ENCODE measurements at regions not wholly inside any gene's neighbourhood (a gene's known extent, or its start where the extent isn't known, plus 50 kb on each side); places are given as distances from the start of the nearest gene placed in this dataset.
"Not testable (repeated sequence)": the region's sequence is repeated elsewhere in the genome, so short reads cannot be mapped to it uniquely, and the experiment has no call there.

DNA sequence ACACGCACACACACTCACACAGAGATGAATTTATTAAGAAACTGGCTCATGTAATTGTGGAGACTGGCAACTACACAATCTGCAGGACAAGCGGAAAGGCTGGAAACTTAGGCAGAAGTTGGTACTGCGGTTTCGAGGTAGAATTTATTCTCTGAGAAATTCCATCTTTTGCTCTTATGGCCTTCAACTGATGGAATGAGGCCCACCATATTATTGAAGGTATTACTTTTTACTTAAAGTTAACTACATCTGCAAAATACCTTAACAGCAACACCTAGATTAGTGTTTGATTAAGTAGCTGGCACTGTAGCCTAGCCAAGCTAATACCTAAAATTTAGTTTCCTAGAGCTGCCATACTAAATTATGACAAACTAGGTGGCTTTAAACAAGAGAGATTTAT lies 384.0 kb upstream of the UBE2E3 start:
- Histone ChIP-seq H3K9ac (ENCODE audit: low read depth, low read length, poor library complexity) (no peak overlapping the region), H2BK15ac (ENCODE audit: low read length) (no peak overlapping the region), H3K79me1 (ENCODE audit: low read depth, low read length) (no peaks in the 10 kb centered on the region), H3K4ac (ENCODE audit: low read length) (no peak overlapping the region), H3K4me1 (ENCODE audit: control insufficient read depth in 2 of 2, insufficient read depth in 1 of 2, low read depth in 1 of 2, low read length in 2 of 2) (no peaks in the 10 kb centered on the region), H2BK12ac (ENCODE audit: low read length) (no peak overlapping the region), H2AFZ (ENCODE audit: low read length) (no peak overlapping the region), H3K9me3 (replicated peaks in 1 of 2; ENCODE audit: control insufficient read depth in 2 of 2, insufficient read depth in 1 of 2, low read depth in 1 of 2, low read length in 2 of 2) (no peaks in the 10 kb centered on the region), H2AK5ac (ENCODE audit: low read depth, low read length) (no peak overlapping the region), H4K8ac (ENCODE audit: low read depth, low read length) (no peak overlapping the region), H3K27ac (replicated peaks; ENCODE audit: low read length) (no peak overlapping the region), H2BK5ac (ENCODE audit: low read length) (no peak overlapping the region), H2BK120ac (ENCODE audit: low read depth, low read length) (no peak overlapping the region), H4K91ac (ENCODE audit: low read depth, low read length, poor library complexity) (no peak overlapping the region), H3K4me2 (ENCODE audit: insufficient read depth, low read length, poor library complexity, severe bottlenecking) (no peak overlapping the region), H3K18ac (ENCODE audit: low read length) (no peak overlapping the region), H3K4me3 (ENCODE audit: low read length in 2 of 2) (no peak overlapping the region), H3K14ac (ENCODE audit: low read length) (no peak overlapping the region), H3K27me3 (ENCODE audit: control insufficient read depth in 3 of 3, insufficient read depth in 3 of 3, low read depth in 1 of 3, low read length in 3 of 3) (no peaks in the 10 kb centered on the region), H3K23ac (ENCODE audit: low read depth, low read length, poor library complexity) (no peak overlapping the region), H3K36me3 (replicated peaks in 1 of 2; ENCODE audit: control insufficient read depth in 2 of 2, insufficient read depth in 2 of 2, low read length in 2 of 2) (no peaks in the 10 kb centered on the region)
- DNase-seq (ENCODE audit: low spot score) = no peak
- no CpG with 5 or more reads among the region's 4 CpGs for WGBS, 2 donors (ENCODE audit: extremely low coverage in 2 of 2, insufficient read length in 2 of 2, insufficient replicate concordance in 1 of 2)

DNA sequence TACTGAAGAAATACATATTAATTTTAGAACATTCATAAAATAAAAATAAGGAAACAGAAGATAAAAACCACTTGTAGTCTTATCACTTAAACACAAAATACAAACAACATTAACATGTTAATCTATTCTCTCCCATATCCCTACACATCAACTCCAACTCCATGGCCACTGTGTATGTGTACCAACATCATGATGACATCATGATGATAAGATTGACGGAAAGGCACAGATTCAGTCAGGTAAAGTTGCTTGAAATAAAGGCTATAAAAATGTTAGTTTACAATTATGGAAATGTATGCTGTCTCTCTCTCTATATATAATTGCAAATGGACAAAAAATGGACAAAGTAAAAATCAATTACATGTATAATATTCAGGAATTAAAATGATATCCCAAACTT lies 388.5 kb upstream of the UBE2E3 start:
- no CpG with 5 or more reads among the region's 1 CpG for WGBS, 2 donors (ENCODE audit: extremely low coverage in 2 of 2, insufficient read length in 2 of 2, insufficient replicate concordance in 1 of 2)

GRCh38 chr2:180591093-180591781 lies 389.2 kb upstream of the UBE2E3 start:
- not testable (repeated sequence) for H3K9me3 ChIP-seq (replicated peaks in 1 of 2; ENCODE audit: control insufficient read depth in 2 of 2, insufficient read depth in 1 of 2, low read depth in 1 of 2, low read length in 2 of 2); H3K4me2 ChIP-seq (ENCODE audit: insufficient read depth, low read length, poor library complexity, severe bottlenecking)

More for the DNA sequence above, 388.5 kb upstream of the UBE2E3 start:
- Histone ChIP-seq H4K91ac (ENCODE audit: low read depth, low read length, poor library complexity) (no peak overlapping the region), H3K27me3 (ENCODE audit: control insufficient read depth in 3 of 3, insufficient read depth in 3 of 3, low read depth in 1 of 3, low read length in 3 of 3) (no peaks in the 10 kb centered on the region), H3K9me3 (replicated peaks in 1 of 2; ENCODE audit: control insufficient read depth in 2 of 2, insufficient read depth in 1 of 2, low read depth in 1 of 2, low read length in 2 of 2) (no peaks in the 10 kb centered on the region), H2AK5ac (ENCODE audit: low read depth, low read length) (no peak overlapping the region), H2BK15ac (ENCODE audit: low read length) (no peak overlapping the region), H3K36me3 (replicated peaks in 1 of 2; ENCODE audit: control insufficient read depth in 2 of 2, insufficient read depth in 2 of 2, low read length in 2 of 2) (no peaks in the 10 kb centered on the region), H2BK5ac (ENCODE audit: low read length) (no peak overlapping the region), H3K18ac (ENCODE audit: low read length) (no peak overlapping the region), H3K23ac (ENCODE audit: low read depth, low read length, poor library complexity) (no peak overlapping the region), H3K79me1 (ENCODE audit: low read depth, low read length) (no peaks in the 10 kb centered on the region), H2BK120ac (ENCODE audit: low read depth, low read length) (no peak overlapping the region), H3K4ac (ENCODE audit: low read length) (no peak overlapping the region), H3K4me1 (ENCODE audit: control insufficient read depth in 2 of 2, insufficient read depth in 1 of 2, low read depth in 1 of 2, low read length in 2 of 2) (no peaks in the 10 kb centered on the region), H2AFZ (ENCODE audit: low read length) (no peak overlapping the region), H4K8ac (ENCODE audit: low read depth, low read length) (no peak overlapping the region), H2BK12ac (ENCODE audit: low read length) (no peak overlapping the region), H3K14ac (ENCODE audit: low read length) (no peak overlapping the region), H3K4me2 (ENCODE audit: insufficient read depth, low read length, poor library complexity, severe bottlenecking) (no peak overlapping the region), H3K9ac (ENCODE audit: low read depth, low read length, poor library complexity) (no peak overlapping the region), H3K4me3 (ENCODE audit: low read length in 2 of 2) (no peak overlapping the region), H3K27ac (replicated peaks; ENCODE audit: low read length) (no peak overlapping the region)
- DNase-seq (ENCODE audit: low spot score) = no peak

DNA sequence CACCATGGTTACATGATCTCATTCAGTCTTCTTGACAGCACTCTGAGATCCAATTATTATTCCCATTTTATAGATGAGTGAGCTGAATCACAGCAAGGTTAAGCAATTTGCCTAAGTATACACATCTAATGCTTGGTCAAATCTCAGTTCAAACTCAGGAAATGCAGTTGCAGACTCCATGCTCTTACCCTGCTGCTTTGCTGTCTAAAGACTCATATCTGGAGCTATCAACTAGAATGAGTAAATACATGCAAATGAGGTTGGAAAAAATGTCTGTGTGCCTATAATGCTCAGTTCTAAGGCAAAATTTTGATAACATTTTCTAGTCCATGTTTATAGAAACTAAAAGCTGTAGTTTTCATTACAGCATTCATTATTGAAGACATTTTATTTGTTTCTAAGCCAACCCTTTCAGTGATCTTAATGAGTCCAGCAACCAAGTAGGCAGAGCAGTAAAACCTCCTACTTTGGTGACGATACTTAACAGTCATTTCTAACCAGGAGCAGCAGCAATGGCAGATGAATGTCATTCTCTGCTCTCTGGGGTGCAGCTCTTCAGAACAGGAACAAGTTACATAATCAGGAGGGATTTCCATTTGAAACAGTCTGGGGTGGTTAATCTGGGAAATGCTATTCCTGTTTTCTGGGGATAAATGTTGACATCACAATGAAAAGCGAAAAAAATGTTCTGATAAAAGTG lies 396.8 kb upstream of the UBE2E3 start:
- no peak overlapping the region for H4K8ac ChIP-seq (ENCODE audit: low read depth, low read length)
- no peak overlapping the region for H3K4ac ChIP-seq (ENCODE audit: low read length)
- H3K9me3 ChIP-seq (replicated peaks in 1 of 2; ENCODE audit: control insufficient read depth in 2 of 2, insufficient read depth in 1 of 2, low read depth in 1 of 2, low read length in 2 of 2) = no peaks in the 10 kb centered on the region
- no CpG with 5 or more reads among the region's 2 CpGs for WGBS, 2 donors (ENCODE audit: extremely low coverage in 2 of 2, insufficient read length in 2 of 2, insufficient replicate concordance in 1 of 2)
- DNase-seq (ENCODE audit: low spot score) = no peak
- no peak overlapping the region for H2BK15ac ChIP-seq (ENCODE audit: low read length)
- H3K79me1 ChIP-seq (ENCODE audit: low read depth, low read length) = no peaks in the 10 kb centered on the region
- H3K4me2 ChIP-seq (ENCODE audit: insufficient read depth, low read length, poor library complexity, severe bottlenecking) = no peak overlapping the region
- no peak overlapping the region for H4K91ac ChIP-seq (ENCODE audit: low read depth, low read length, poor library complexity)
- no peak overlapping the region for H3K14ac ChIP-seq (ENCODE audit: low read length)
- H3K23ac ChIP-seq (ENCODE audit: low read depth, low read length, poor library complexity) = no peak overlapping the region
- H3K27ac ChIP-seq (replicated peaks; ENCODE audit: low read length) = no peak overlapping the region
- H3K18ac ChIP-seq (ENCODE audit: low read length) = no peak overlapping the region
- H2AFZ ChIP-seq (ENCODE audit: low read length) = peak overlapping the region; percentile 46
- no peak overlapping the region for H3K4me3 ChIP-seq (ENCODE audit: low read length in 2 of 2)
- no peak overlapping the region for H2BK120ac ChIP-seq (ENCODE audit: low read depth, low read length)
- no peaks in the 10 kb centered on the region for H3K36me3 ChIP-seq (replicated peaks in 1 of 2; ENCODE audit: control insufficient read depth in 2 of 2, insufficient read depth in 2 of 2, low read length in 2 of 2)
- H3K27me3 ChIP-seq (ENCODE audit: control insufficient read depth in 3 of 3, insufficient read depth in 3 of 3, low read depth in 1 of 3, low read length in 3 of 3) = no peaks in the 10 kb centered on the region
- H3K9ac ChIP-seq (ENCODE audit: low read depth, low read length, poor library complexity) = no peak overlapping the region
- no peaks in the 10 kb centered on the region for H3K4me1 ChIP-seq (ENCODE audit: control insufficient read depth in 2 of 2, insufficient read depth in 1 of 2, low read depth in 1 of 2, low read length in 2 of 2)
- H2BK5ac ChIP-seq (ENCODE audit: low read length) = no peak overlapping the region
- no peak overlapping the region for H2BK12ac ChIP-seq (ENCODE audit: low read length)
- H2AK5ac ChIP-seq (ENCODE audit: low read depth, low read length) = no peak overlapping the region

More at GRCh38 chr2:180591093-180591781, 389.2 kb upstream of the UBE2E3 start:
- H4K91ac ChIP-seq (ENCODE audit: low read depth, low read length, poor library complexity); H3K4me1 ChIP-seq (ENCODE audit: control insufficient read depth in 2 of 2, insufficient read depth in 1 of 2, low read depth in 1 of 2, low read length in 2 of 2); H2BK15ac ChIP-seq (ENCODE audit: low read length); H3K79me1 ChIP-seq (ENCODE audit: low read depth, low read length); H3K23ac ChIP-seq (ENCODE audit: low read depth, low read length, poor library complexity); H3K4ac ChIP-seq (ENCODE audit: low read length); H3K36me3 ChIP-seq (replicated peaks in 1 of 2; ENCODE audit: control insufficient read depth in 2 of 2, insufficient read depth in 2 of 2, low read length in 2 of 2); H2AK5ac ChIP-seq (ENCODE audit: low read depth, low read length); H4K8ac ChIP-seq (ENCODE audit: low read depth, low read length); H3K14ac ChIP-seq (ENCODE audit: low read length); H3K27ac ChIP-seq (replicated peaks; ENCODE audit: low read length); H2BK120ac ChIP-seq (ENCODE audit: low read depth, low read length); H3K4me3 ChIP-seq (ENCODE audit: low read length in 2 of 2); H3K18ac ChIP-seq (ENCODE audit: low read length); H2BK12ac ChIP-seq (ENCODE audit: low read length); H2BK5ac ChIP-seq (ENCODE audit: low read length); H3K9ac ChIP-seq (ENCODE audit: low read depth, low read length, poor library complexity); H3K27me3 ChIP-seq (ENCODE audit: control insufficient read depth in 3 of 3, insufficient read depth in 3 of 3, low read depth in 1 of 3, low read length in 3 of 3); DNase-seq (ENCODE audit: low spot score): not testable (repeated sequence)
- peak overlapping the region; percentile 56 for H2AFZ ChIP-seq (ENCODE audit: low read length)
- WGBS, 2 donors (ENCODE audit: extremely low coverage in 2 of 2, insufficient read length in 2 of 2, insufficient replicate concordance in 1 of 2) = no CpG with 5 or more reads among the region's 11 CpGs

All from neuronal stem cell (in vitro differentiated cells).